ENCODE measurements at regions not wholly inside any gene's neighbourhood (a gene's known extent, or its start where the extent isn't known, plus 50 kb on each side); places are given as distances from the start of the nearest gene placed in this dataset.

DNA sequence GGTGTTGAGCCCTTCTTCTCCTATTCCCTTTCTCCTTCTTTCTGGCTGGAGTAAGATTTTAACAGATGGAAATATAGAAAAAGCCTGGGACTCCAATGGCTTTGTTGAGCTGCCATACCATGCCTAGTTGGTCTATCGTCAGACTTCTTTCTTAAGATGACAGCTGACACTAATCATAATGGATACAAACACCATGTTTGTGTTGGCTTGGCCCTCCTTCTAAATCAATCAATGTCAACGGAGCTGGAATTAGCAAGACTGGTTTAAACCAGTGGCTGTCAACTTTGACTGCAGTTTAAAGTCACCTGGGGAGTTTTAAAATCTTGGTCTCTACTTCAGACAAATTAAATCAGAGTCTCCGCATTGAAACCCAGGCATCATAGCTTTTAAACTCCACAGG, 264.5 kb upstream of the PRR16 start:
- Histone ChIP-seq H2BK120ac (ENCODE audit: low read depth, low read length) (no peak overlapping the region), H3K4me2 (ENCODE audit: low read depth, low read length) (no peak overlapping the region), H3K4ac (ENCODE audit: low read depth, low read length) (no peak overlapping the region), H2AK9ac (replicated peaks; ENCODE audit: low read depth, low read length, poor library complexity) (no peak overlapping the region), H4K20me1 (ENCODE audit: insufficient read depth, low read length) (no peaks in the 10 kb centered on the region), H2AK5ac (ENCODE audit: low read depth, low read length) (no peak overlapping the region), H2BK5ac (ENCODE audit: low read depth, low read length, poor library complexity, severe bottlenecking) (no peak overlapping the region), H2AFZ (replicated peaks; ENCODE audit: low read length, poor library complexity) (no peak overlapping the region), H3K79me1 (ENCODE audit: low read depth in 1 of 2, low read length in 2 of 2) (no peaks in the 10 kb centered on the region), H4K5ac (ENCODE audit: low read depth, low read length) (no peak overlapping the region), H3K56ac (ENCODE audit: extremely low read depth, insufficient read depth, low read length) (no peak overlapping the region), H2BK15ac (ENCODE audit: low read depth, low read length) (no peak overlapping the region), H3K4me1 (ENCODE audit: control insufficient read depth, insufficient read depth, low read length) (no peaks in the 10 kb centered on the region), H3K9ac (ENCODE audit: low read depth, low read length) (no peak overlapping the region), H3K18ac (ENCODE audit: low read depth, low read length) (no peak overlapping the region), H3K14ac (replicated peaks; ENCODE audit: low read depth, low read length) (no peak overlapping the region), H3K9me3 (ENCODE audit: control insufficient read depth, insufficient read depth, low read length) (no peaks in the 10 kb centered on the region), H3K9me1 (ENCODE audit: insufficient read depth, low read length) (no peaks in the 10 kb centered on the region), H2BK20ac (ENCODE audit: low read depth, low read length) (no peak overlapping the region), H3K36me3 (ENCODE audit: control insufficient read depth, insufficient read depth, low read length) (no peaks in the 10 kb centered on the region), H3K4me3 (ENCODE audit: insufficient read depth, low read depth, low read length) (no peak overlapping the region), H3K27ac (ENCODE audit: insufficient read depth, low read length) (no peak overlapping the region), H4K91ac (ENCODE audit: insufficient read depth, low read depth, low read length) (no peak overlapping the region), H3K27me3 (ENCODE audit: control insufficient read depth, insufficient read depth, low read length) (no peaks in the 10 kb centered on the region), H4K8ac (ENCODE audit: low read depth in 2 of 2, low read length in 2 of 2) (no peak overlapping the region), H3K23ac (ENCODE audit: low read depth, low read length) (no peak overlapping the region)
- DNase-seq (no peak), ATAC-seq (ENCODE audit: low read depth) (no peak)
- ChIA-PET POLR2A (ENCODE audit: unreplicated experiment) (no interaction called here), CTCF (no interaction called here)
- dilution Hi-C loops (cut with HindIII; ENCODE audit: low sequenced_read_pairs, unreplicated experiment) (no loop called here), in situ Hi-C loops (cut with MboI; ENCODE audit: low sequenced_read_pairs) (no loop called here), intact Hi-C loops (cut with micrococcal nuclease) (no loop called here)
- no CpG with 5 or more reads among the region's 3 CpGs for WGBS, 2 experiments (ENCODE audit: extremely low coverage in 2 of 2, insufficient read length in 1 of 2)
- BruUV-seq (replicated peaks), result no TSS peak
- no peak for TF ChIP-seq FOS (IDR thresholded peaks at IDR 0.05; ENCODE audit: low read depth, low read length)
- TF ChIP-seq CHD1 (IDR thresholded peaks at IDR 0.05; ENCODE audit: low read depth, low read length), result no peak
- no peak for TF ChIP-seq MXI1 (IDR thresholded peaks at IDR 0.05; ENCODE audit: borderline replicate concordance, low read depth, low read length)
- TF ChIP-seq RFX5 (IDR thresholded peaks at IDR 0.05; ENCODE audit: low read depth, low read length), result no peak
- no peak for TF ChIP-seq RCOR1 (IDR thresholded peaks at IDR 0.05; ENCODE audit: insufficient replicate concordance, low read length)
- no peak for TF ChIP-seq MAZ (IDR thresholded peaks at IDR 0.05; ENCODE audit: borderline replicate concordance, low read depth, low read length)
- TF ChIP-seq CEBPB (IDR thresholded peaks at IDR 0.05; ENCODE audit: low read depth, low read length), result no peak
- TF ChIP-seq BHLHE40 (IDR thresholded peaks at IDR 0.05; ENCODE audit: low read depth, low read length), result no peak
- TF ChIP-seq, protein P1, sequence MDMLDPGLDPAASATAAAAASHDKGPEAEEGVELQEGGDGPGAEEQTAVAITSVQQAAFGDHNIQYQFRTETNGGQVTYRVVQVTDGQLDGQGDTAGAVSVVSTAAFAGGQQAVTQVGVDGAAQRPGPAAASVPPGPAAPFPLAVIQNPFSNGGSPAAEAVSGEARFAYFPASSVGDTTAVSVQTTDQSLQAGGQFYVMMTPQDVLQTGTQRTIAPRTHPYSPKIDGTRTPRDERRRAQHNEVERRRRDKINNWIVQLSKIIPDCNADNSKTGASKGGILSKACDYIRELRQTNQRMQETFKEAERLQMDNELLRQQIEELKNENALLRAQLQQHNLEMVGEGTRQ (IDR thresholded peaks at IDR 0.05; ENCODE audit: low read depth, low read length), result no peak
- TF ChIP-seq, protein P2, sequence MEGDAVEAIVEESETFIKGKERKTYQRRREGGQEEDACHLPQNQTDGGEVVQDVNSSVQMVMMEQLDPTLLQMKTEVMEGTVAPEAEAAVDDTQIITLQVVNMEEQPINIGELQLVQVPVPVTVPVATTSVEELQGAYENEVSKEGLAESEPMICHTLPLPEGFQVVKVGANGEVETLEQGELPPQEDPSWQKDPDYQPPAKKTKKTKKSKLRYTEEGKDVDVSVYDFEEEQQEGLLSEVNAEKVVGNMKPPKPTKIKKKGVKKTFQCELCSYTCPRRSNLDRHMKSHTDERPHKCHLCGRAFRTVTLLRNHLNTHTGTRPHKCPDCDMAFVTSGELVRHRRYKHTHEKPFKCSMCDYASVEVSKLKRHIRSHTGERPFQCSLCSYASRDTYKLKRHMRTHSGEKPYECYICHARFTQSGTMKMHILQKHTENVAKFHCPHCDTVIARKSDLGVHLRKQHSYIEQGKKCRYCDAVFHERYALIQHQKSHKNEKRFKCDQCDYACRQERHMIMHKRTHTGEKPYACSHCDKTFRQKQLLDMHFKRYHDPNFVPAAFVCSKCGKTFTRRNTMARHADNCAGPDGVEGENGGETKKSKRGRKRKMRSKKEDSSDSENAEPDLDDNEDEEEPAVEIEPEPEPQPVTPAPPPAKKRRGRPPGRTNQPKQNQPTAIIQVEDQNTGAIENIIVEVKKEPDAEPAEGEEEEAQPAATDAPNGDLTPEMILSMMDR (conservative IDR thresholded peaks at IDR 0.05; ENCODE audit: low read depth, low read length), result no peak
- TF ChIP-seq NFE2L2 (IDR thresholded peaks at IDR 0.05; ENCODE audit: low read depth, low read length), result no peak
- no peak for TF ChIP-seq MAFK (IDR thresholded peaks at IDR 0.05; ENCODE audit: low read depth, low read length)
- TF ChIP-seq, protein P3, sequence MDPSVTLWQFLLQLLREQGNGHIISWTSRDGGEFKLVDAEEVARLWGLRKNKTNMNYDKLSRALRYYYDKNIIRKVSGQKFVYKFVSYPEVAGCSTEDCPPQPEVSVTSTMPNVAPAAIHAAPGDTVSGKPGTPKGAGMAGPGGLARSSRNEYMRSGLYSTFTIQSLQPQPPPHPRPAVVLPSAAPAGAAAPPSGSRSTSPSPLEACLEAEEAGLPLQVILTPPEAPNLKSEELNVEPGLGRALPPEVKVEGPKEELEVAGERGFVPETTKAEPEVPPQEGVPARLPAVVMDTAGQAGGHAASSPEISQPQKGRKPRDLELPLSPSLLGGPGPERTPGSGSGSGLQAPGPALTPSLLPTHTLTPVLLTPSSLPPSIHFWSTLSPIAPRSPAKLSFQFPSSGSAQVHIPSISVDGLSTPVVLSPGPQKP (IDR thresholded peaks at IDR 0.05; ENCODE audit: borderline replicate concordance, low read depth, low read length), result no peak
- no peak for TF ChIP-seq SMC3 (IDR thresholded peaks at IDR 0.05; ENCODE audit: low read depth, low read length)
- TF ChIP-seq RAD21 (IDR thresholded peaks at IDR 0.05; ENCODE audit: low read length), result no peak
- TF ChIP-seq POLR2A (IDR thresholded peaks at IDR 0.05; ENCODE audit: low read depth, low read length), result no peak
